Parathyroid adenoma (tissue), 2 donors: ENCODE measurements at regions not wholly inside any gene's neighbourhood (a gene's known extent, or its start where the extent isn't known, plus 50 kb on each side); places are given as distances from the start of the nearest gene placed in this dataset.

ENCODE experiments used
- H2AFZ ChIP-seq: fragments of 300-600 bp; sonication (generic); one replicate; pipeline ENCODE4 v1.7.0; 2017; ENCODE audit warnings: antibody characterized with exemption, mild to moderate bottlenecking
- H3K27ac ChIP-seq: fragments of 300-600 bp; sonication (generic); one replicate; pipeline ENCODE4 v1.7.0; 2017
- H3K27me3 ChIP-seq: fragments of 300-600 bp; sonication (generic); one replicate; pipeline ENCODE4 v1.7.0; 2017; ENCODE audit warnings: low read length; ENCODE audit not compliant: control insufficient read depth, insufficient read depth
- H3K36me3 ChIP-seq: fragments of 300-600 bp; sonication (generic); one replicate; pipeline ENCODE4 v1.7.0; 2017; ENCODE audit warnings: low read length; ENCODE audit not compliant: control insufficient read depth, insufficient read depth
- H3K4me1 ChIP-seq: fragments of 300-600 bp; sonication (generic); one replicate; pipeline ENCODE4 v1.7.0; 2017; ENCODE audit warnings: control low read depth
- H3K4me2 ChIP-seq: fragments of 300-600 bp; sonication (generic); one replicate; pipeline ENCODE4 v1.7.0; 2017; ENCODE audit warnings: low read length
- H3K4me3 ChIP-seq: fragments of 300-600 bp; sonication (generic); one replicate; pipeline ENCODE4 v1.7.0; 2017; ENCODE audit warnings: low read depth, low read length
- H3K79me2 ChIP-seq: fragments of 300-600 bp; sonication (generic); one replicate; pipeline ENCODE4 v1.7.0; 2017; ENCODE audit warnings: control low read depth
- H3K9ac ChIP-seq: fragments of 300-600 bp; sonication (generic); one replicate; pipeline ENCODE4 v1.7.0; 2017; ENCODE audit warnings: mild to moderate bottlenecking
- H3K9me3 ChIP-seq: fragments of 300-600 bp; sonication (generic); one replicate; pipeline ENCODE4 v1.7.0; 2017; ENCODE audit warnings: low read length; ENCODE audit not compliant: control insufficient read depth
- CTCF ChIP-seq: fragments of 300-600 bp; sonication (generic); IDR thresholded peaks from one replicate; pipeline ENCODE4 v1.7.0; 2017; ENCODE audit warnings: antibody characterized with exemption, mild to moderate bottlenecking
- donor health status: primary hyperparathyroidism.

GRCh38 chr1:226800763-226801380 lies 61.8 kb upstream of the ITPKB start:
- Histone ChIP-seq H3K4me1 (no peaks in the 10 kb centered on the region), H3K9me3 (no peaks in the 10 kb centered on the region), H3K36me3 (no peaks in the 10 kb centered on the region), H3K27ac (no peak overlapping the region), H2AFZ (no peak overlapping the region), H3K4me3 (no peak overlapping the region), H3K27me3 (no peaks in the 10 kb centered on the region), H3K79me2 (no peaks in the 10 kb centered on the region), H3K9ac (no peak overlapping the region), H3K4me2 (no peak overlapping the region)
- no peak for TF ChIP-seq CTCF

GRCh38 chr1:226799634-226800281 lies 60.7 kb upstream of the ITPKB start:
- no peak overlapping the region for H3K27ac ChIP-seq
- no peak for TF ChIP-seq CTCF

GRCh38 chr1:226798427-226799411 lies 59.6 kb upstream of the ITPKB start:
- no peak overlapping the region for H3K27ac ChIP-seq
- no peak overlapping the region for H3K9ac ChIP-seq
- no peaks in the 10 kb centered on the region for H3K9me3 ChIP-seq
- H3K79me2 ChIP-seq = no peaks in the 10 kb centered on the region
- H3K27me3 ChIP-seq = no peaks in the 10 kb centered on the region
- TF ChIP-seq CTCF = no peak
- no peak overlapping the region for H2AFZ ChIP-seq
- H3K4me3 ChIP-seq = no peak overlapping the region
- no peaks in the 10 kb centered on the region for H3K4me1 ChIP-seq
- no peaks in the 10 kb centered on the region for H3K36me3 ChIP-seq
- H3K4me2 ChIP-seq = no peak overlapping the region

More at GRCh38 chr1:226799634-226800281, 60.7 kb upstream of the ITPKB start:
- Histone ChIP-seq H3K9me3 (no peaks in the 10 kb centered on the region), H3K79me2 (no peaks in the 10 kb centered on the region), H3K4me3 (no peak overlapping the region), H3K36me3 (no peaks in the 10 kb centered on the region), H3K27me3 (no peaks in the 10 kb centered on the region), H3K4me1 (no peaks in the 10 kb centered on the region), H3K9ac (no peak overlapping the region), H3K4me2 (no peak overlapping the region), H2AFZ (no peak overlapping the region)

GRCh38 chr1:226797151-226797550 lies 58.1 kb upstream of the ITPKB start:
- H3K36me3 ChIP-seq = no peaks in the 10 kb centered on the region
- H3K27ac ChIP-seq = no peak overlapping the region
- no peaks in the 10 kb centered on the region for H3K4me1 ChIP-seq
- H3K9ac ChIP-seq = no peak overlapping the region
- no peak overlapping the region for H2AFZ ChIP-seq
- no peaks in the 10 kb centered on the region for H3K27me3 ChIP-seq
- H3K9me3 ChIP-seq = no peaks in the 10 kb centered on the region
- H3K79me2 ChIP-seq = no peaks in the 10 kb centered on the region
- TF ChIP-seq CTCF = no peak
- no peak overlapping the region for H3K4me3 ChIP-seq
- no peak overlapping the region for H3K4me2 ChIP-seq
